Suprapubic skin (tissue), 3 donors: ENCODE measurements at regions not wholly inside any gene's neighbourhood (a gene's known extent, or its start where the extent isn't known, plus 50 kb on each side); places are given as distances from the start of the nearest gene placed in this dataset.

ENCODE experiments used
- CTCF ChIP-seq, 2 donors: fragments of 200-600 bp in 1 of 2; fragments of 450-650 bp in 1 of 2; sonication (generic) in 1 of 2; IDR thresholded peaks; one replicate each; pipeline ENCODE4 v1.5.1; 2016 to 2019; ENCODE audit warnings: antibody characterized with exemption in 2 of 2, mild to moderate bottlenecking in 1 of 2, moderate library complexity in 1 of 2
- EP300 ChIP-seq: sonication (generic); formaldehyde crosslinking; IDR thresholded peaks from one replicate; pipeline ENCODE4 v1.6.1; 2017; ENCODE audit warnings: antibody characterized with exemption

GRCh38 chr5:159663986-159664385, 252.3 kb upstream of the ADRA1B start:
- TF ChIP-seq EP300: no peak
- TF ChIP-seq CTCF (IDR thresholded peaks at IDR 0.05): no peak
